GM12864 (cell line): ENCODE measurements at regions not wholly inside any gene's neighbourhood (a gene's known extent, or its start where the extent isn't known, plus 50 kb on each side); places are given as distances from the start of the nearest gene placed in this dataset.

Experiments
- DNase-seq: peaks from one replicate; pipeline ENCODE4 v3.0.0-alpha.2; 2011; ENCODE audit warnings: low read depth
- H3K4me3 ChIP-seq: 2 replicates; pipeline ENCODE4 v1.5.1; 2011; ENCODE audit warnings: mild to moderate bottlenecking, low read depth, low read length, control low read depth
- TF ChIP-seq, protein P1 (sequence below): IDR thresholded peaks from 2 replicates; pipeline ENCODE4 v1.5.1; 2011; ENCODE audit warnings: low read depth, mild to moderate bottlenecking, moderate library complexity, low read length, control low read depth, inconsistent platforms; ENCODE audit errors: missing control alignments

DNA sequence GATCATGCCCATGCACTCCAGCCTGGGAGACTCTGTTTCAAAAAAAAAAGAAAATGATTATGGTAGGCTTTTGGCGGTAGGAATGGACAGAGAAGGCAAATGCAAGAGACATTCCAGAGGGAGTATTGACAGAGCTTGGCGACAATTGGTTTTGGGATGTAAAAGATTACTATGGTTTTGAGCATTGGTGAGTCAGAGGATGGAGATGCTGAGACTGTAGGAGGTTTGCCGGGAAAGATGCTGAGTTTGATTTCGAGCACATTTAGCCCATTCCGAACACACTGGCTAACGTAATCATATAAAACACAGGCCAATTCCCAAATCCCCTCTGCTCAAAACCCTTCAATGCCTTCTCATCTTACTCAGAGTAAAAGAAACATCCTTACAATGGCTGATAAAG is 161.6 kb upstream of the MKLN1 start:
- TF ChIP-seq, protein P1, sequence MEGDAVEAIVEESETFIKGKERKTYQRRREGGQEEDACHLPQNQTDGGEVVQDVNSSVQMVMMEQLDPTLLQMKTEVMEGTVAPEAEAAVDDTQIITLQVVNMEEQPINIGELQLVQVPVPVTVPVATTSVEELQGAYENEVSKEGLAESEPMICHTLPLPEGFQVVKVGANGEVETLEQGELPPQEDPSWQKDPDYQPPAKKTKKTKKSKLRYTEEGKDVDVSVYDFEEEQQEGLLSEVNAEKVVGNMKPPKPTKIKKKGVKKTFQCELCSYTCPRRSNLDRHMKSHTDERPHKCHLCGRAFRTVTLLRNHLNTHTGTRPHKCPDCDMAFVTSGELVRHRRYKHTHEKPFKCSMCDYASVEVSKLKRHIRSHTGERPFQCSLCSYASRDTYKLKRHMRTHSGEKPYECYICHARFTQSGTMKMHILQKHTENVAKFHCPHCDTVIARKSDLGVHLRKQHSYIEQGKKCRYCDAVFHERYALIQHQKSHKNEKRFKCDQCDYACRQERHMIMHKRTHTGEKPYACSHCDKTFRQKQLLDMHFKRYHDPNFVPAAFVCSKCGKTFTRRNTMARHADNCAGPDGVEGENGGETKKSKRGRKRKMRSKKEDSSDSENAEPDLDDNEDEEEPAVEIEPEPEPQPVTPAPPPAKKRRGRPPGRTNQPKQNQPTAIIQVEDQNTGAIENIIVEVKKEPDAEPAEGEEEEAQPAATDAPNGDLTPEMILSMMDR, result no peak
- H3K4me3 ChIP-seq, result no peak overlapping the region
- DNase-seq, result no peak

DNA sequence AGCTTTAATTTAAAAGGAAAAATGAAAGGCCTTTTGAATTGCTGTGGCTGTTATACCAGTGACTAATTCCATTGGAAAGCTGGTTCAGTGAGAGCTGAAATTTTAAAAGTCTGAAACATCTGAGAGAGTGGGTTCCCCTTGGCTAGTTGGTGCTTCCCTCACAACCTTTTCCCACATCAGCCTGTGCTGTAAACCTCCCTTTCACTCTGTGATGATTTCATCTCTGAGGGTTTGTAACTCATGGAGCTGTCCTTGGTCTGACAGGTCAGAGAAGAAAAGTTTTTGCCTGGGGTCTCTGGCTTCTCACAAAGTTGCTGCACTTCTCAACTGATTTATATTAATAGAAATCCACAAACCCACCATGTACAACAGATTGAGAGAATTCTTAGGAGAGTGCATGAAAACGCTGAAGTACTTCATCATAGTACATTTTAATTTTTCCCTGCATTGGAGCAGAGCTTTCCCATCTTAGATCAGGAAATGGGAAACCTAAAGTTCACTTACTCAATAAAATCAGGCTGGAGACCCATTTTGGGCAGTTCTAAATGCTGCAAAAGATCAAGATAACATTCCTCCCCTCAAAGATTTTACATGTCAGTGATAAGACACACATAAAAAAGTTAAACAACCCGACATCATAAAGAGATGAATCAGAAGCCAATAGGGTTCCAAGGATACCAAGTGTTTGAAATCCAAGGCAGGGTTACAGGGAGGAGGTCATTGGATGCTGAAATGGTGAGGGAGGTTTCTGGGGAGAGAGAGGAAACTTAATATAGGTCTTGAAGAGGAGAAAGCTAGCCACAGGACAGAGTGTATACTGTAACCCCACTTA is 157.0 kb upstream of the MKLN1 start:
- no peak for DNase-seq
- TF ChIP-seq, protein P1, result no peak
- H3K4me3 ChIP-seq, result no peak overlapping the region

DNA sequence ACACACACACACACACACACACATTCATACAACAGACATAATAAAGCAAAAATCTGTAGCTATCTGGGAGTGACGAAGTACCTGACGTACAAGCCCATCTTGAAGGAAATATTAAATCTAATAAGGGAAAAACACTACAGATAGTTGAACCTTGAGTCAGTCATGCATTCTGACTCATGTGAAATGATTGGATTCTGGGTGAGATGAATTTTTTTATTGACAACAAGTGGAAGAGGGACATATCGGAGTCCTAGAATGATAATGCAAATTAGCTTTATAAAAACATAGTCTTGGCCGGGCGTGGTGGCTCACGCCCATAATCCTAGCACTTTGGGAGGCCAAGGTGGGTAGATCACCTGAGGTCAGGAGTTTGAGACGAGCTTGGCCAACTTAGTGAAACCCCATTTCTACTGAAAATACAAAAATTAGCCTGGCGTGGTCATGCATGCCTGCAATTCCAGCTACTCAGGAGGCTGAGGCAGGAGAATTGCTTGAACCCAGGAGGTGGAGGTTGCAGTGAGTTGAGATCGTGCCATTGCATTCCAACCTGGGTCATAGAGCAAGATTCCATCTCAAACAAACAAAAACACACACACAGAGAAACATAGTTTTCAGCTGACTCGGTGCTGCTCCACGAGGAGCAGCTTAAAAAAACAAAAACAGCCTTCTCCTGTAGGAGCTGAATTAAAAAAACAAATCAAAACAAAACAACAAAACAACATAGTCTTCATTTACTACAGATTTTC is 154.4 kb upstream of the MKLN1 start:
- no peak overlapping the region for H3K4me3 ChIP-seq
- DNase-seq, result no peak

DNA sequence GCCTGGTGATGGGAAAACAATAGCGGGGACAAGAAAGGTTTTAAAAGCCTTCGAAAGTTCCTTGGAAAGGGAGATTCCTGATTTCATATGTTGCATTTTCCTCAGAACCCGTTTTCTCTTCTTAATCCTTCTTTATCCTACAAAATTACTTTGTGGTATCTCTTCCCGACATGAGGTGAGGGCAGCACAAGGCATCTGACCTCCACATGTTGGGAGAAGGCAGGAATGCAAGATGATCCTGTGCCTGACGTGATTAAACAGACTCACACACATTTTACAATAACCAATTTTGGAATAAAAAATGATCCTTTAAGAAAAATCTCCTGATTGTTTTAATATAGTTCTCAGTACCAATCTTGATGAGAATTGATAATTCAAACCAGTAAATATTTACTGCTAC is 153.3 kb upstream of the MKLN1 start:
- TF ChIP-seq, protein P1, result no peak
- no peak for DNase-seq
- H3K4me3 ChIP-seq, result no peak overlapping the region

More for the DNA sequence above, 154.4 kb upstream of the MKLN1 start:
- TF ChIP-seq, protein P1, result no peak

DNA sequence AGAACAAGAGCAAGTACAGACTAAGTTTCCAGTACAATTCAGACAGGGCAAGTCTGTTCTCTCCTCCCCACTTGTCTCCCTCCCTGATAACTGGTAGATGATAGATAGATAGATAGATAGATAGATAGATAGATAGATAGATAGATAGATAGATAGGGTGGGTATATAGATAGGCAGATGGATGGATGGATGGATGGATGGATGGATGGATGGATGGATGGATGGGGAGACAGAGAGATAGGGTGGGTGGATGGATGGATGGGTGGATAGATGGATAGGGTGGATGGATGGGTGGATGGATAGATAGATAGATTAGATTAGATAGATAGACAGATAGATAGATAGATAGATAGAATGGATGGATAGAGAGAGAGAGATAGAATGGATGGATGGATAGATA is 152.8 kb upstream of the MKLN1 start:
- DNase-seq, result no peak
- H3K4me3 ChIP-seq, result no peak overlapping the region
- TF ChIP-seq, protein P1, result no peak

DNA sequence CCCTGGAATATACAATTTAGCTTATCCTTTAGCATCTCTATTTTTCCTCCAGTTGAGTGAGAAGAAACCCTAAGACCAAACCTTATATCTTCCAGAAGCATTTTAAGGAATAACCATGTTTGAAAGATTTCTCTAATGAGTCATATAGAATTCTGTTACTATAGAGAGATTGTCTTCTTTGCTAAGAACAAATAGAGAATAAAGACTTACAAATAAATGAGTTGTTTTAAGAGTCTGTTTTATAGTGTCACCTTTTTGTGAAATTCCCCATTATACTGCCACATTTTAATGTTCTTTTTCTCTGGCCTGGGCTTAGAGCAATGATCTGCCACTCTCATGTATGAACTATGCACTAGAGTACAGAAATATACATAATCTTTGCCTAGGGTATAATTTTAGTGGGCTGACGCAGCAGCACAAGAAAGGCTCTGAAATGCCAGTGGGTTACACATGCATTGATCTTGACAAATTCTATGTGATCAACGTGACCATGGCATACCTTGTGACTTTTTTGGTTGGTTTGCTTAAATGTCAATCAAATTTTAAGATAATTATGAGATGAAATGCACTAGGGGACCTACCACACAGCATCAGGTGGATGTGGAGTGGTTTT is 145.1 kb upstream of the MKLN1 start:
- TF ChIP-seq, protein P1, result no peak
- no peak for DNase-seq
- H3K4me3 ChIP-seq, result no peak overlapping the region
